Activated CD4-positive, alpha-beta T cell treated with anti-CD3 and anti-CD28 coated beads for 24 hours (primary cell): ENCODE measurements at regions not wholly inside any gene's neighbourhood (a gene's known extent, or its start where the extent isn't known, plus 50 kb on each side); places are given as distances from the start of the nearest gene placed in this dataset.
"Not testable (repeated sequence)": the region's sequence is repeated elsewhere in the genome, so short reads cannot be mapped to it uniquely, and the experiment has no call there.

ENCODE experiments used
- DNase-seq, 2 donors: peaks; one replicate each; pipeline ENCODE4 v3.0.0-alpha.2; 2020; ENCODE audit warnings: low read depth in 2 of 2

GRCh38 chr6:115271434-115271833 is 789.3 kb downstream of the FRK start:
- DNase-seq, result no peak

GRCh38 chr6:115270953-115271352 is 789.7 kb downstream of the FRK start:
- no peak for DNase-seq

GRCh38 chr6:115241373-115241772 is 819.3 kb downstream of the FRK start:
- no peak for DNase-seq

- DNase-seq, result no peak
Observed at GRCh38 chr6:115221198-115221597, 839.5 kb downstream of the FRK start.

GRCh38 chr6:115220551-115221159 is 840.0 kb downstream of the FRK start:
- no peak for DNase-seq

GRCh38 chr6:115219645-115220044 is 841.0 kb downstream of the FRK start:
- DNase-seq, result no peak

- DNase-seq, result no peak
Observed at GRCh38 chr6:115216835-115217234, 843.9 kb downstream of the FRK start.

GRCh38 chr6:115214283-115214682 is 846.4 kb downstream of the FRK start:
- no peak for DNase-seq

GRCh38 chr6:115203381-115203780 is 857.3 kb downstream of the FRK start:
- DNase-seq, result no peak

- no peak for DNase-seq
Observed at GRCh38 chr6:115194981-115195638, 852.3 kb upstream of the HS3ST5 start.

GRCh38 chr6:115191989-115192388 is 849.2 kb upstream of the HS3ST5 start:
- no peak for DNase-seq

GRCh38 chr6:115190534-115190933 is 847.7 kb upstream of the HS3ST5 start:
- no peak for DNase-seq

- DNase-seq, result not testable (repeated sequence)
Observed at GRCh38 chr6:115175456-115175855, 832.6 kb upstream of the HS3ST5 start.

- not testable (repeated sequence) for DNase-seq
Observed at GRCh38 chr6:115165912-115166311, 823.1 kb upstream of the HS3ST5 start.

- no peak for DNase-seq
Observed at GRCh38 chr6:115159733-115160132, 816.9 kb upstream of the HS3ST5 start.

GRCh38 chr6:115137910-115138309 is 795.1 kb upstream of the HS3ST5 start:
- no peak for DNase-seq

GRCh38 chr6:115133790-115134189 is 791.0 kb upstream of the HS3ST5 start:
- no peak for DNase-seq

GRCh38 chr6:115131709-115132490 is 789.1 kb upstream of the HS3ST5 start:
- no peak for DNase-seq

- DNase-seq, result not testable (repeated sequence)
Observed at GRCh38 chr6:115121513-115121912, 778.7 kb upstream of the HS3ST5 start.

GRCh38 chr6:115120391-115120790 is 777.6 kb upstream of the HS3ST5 start:
- no peak for DNase-seq

- no peak for DNase-seq
Observed at GRCh38 chr6:115091461-115091860, 748.6 kb upstream of the HS3ST5 start.

GRCh38 chr6:115078555-115078954 is 735.7 kb upstream of the HS3ST5 start:
- no peak for DNase-seq

- no peak for DNase-seq
Observed at GRCh38 chr6:115071962-115072361, 729.1 kb upstream of the HS3ST5 start.
